ENCODE measurements at regions not wholly inside any gene's neighbourhood (a gene's known extent, or its start where the extent isn't known, plus 50 kb on each side); places are given as distances from the start of the nearest gene placed in this dataset.

GRCh38 chr2:228681979-228682378 is 500.5 kb upstream of the SPHKAP start:
- no peaks in the 10 kb centered on the region for H3K79me2 ChIP-seq (ENCODE audit: insufficient read depth, low read length)
- no peak overlapping the region for H3K4me2 ChIP-seq (replicated peaks; ENCODE audit: extremely low read depth, low read length, poor library complexity, severe bottlenecking)
- 18% methylated on average over 1 of the region's 1 CpG for WGBS (ENCODE audit: insufficient coverage)
- no peaks in the 10 kb centered on the region for H4K20me1 ChIP-seq (ENCODE audit: insufficient read depth, low read length)
- no peak overlapping the region for H2AFZ ChIP-seq (ENCODE audit: insufficient read depth, low read depth, low read length, poor library complexity, severe bottlenecking)
- no peaks in the 10 kb centered on the region for H3K9me3 ChIP-seq (replicated peaks in 1 of 2; ENCODE audit: control insufficient read depth in 1 of 2, insufficient read depth in 1 of 2, low read length in 2 of 2)
- H3K27ac Mint-ChIP-seq, result no peak overlapping the region
- H3K4me3 ChIP-seq (replicated peaks in 1 of 3; ENCODE audit: low read depth in 2 of 3, low read length in 3 of 3), result no peak overlapping the region
- H3K27me3 Mint-ChIP-seq (ENCODE audit: low read depth in 3 of 3), result peaks cover 0 to 2% (median 1%) of the 10 kb centered on the region in 3 donors
- H3K4me1 ChIP-seq (ENCODE audit: control insufficient read depth in 1 of 2, insufficient read depth in 2 of 2, low read length in 2 of 2), result no peaks in the 10 kb centered on the region
- H3K36me3 ChIP-seq (replicated peaks in 1 of 2; ENCODE audit: control insufficient read depth in 1 of 2, insufficient read depth in 2 of 2, low read length in 2 of 2), result no peaks in the 10 kb centered on the region
- intact Hi-C loops (cut with micrococcal nuclease), result no loop called here
- peaks cover 0 to 3% (median 0%) of the 10 kb centered on the region in 7 donors for H3K9me3 Mint-ChIP-seq
- H3K4me3 Mint-ChIP-seq, result no peak overlapping the region
- H3K9ac ChIP-seq (ENCODE audit: insufficient read depth, low read length, poor library complexity, severe bottlenecking), result no peak overlapping the region
- no peaks in the 10 kb centered on the region for H3K27me3 ChIP-seq (ENCODE audit: control insufficient read depth in 2 of 2, insufficient read depth in 2 of 2, low read length in 2 of 2)
- TF ChIP-seq CTCF (IDR thresholded peaks at IDR 0.05), result no peak
- no peaks in the 10 kb centered on the region for H3K36me3 Mint-ChIP-seq
- no peaks in the 10 kb centered on the region for H3K4me1 Mint-ChIP-seq
- H3K27ac ChIP-seq (ENCODE audit: low read depth in 1 of 2, low read length in 2 of 2), result no peak overlapping the region
- DNase-seq, result no peak

- intact Hi-C loops (cut with micrococcal nuclease), result no loop called here
- Histone ChIP-seq H3K9me3 (replicated peaks in 1 of 2; ENCODE audit: control insufficient read depth in 1 of 2, insufficient read depth in 1 of 2, low read length in 2 of 2) (no peaks in the 10 kb centered on the region), H3K4me3 (replicated peaks in 1 of 3; ENCODE audit: low read depth in 2 of 3, low read length in 3 of 3) (no peak overlapping the region), H3K27me3 (ENCODE audit: control insufficient read depth in 2 of 2, insufficient read depth in 2 of 2, low read length in 2 of 2) (no peaks in the 10 kb centered on the region), H3K9ac (ENCODE audit: insufficient read depth, low read length, poor library complexity, severe bottlenecking) (no peak overlapping the region), H3K36me3 (replicated peaks in 1 of 2; ENCODE audit: control insufficient read depth in 1 of 2, insufficient read depth in 2 of 2, low read length in 2 of 2) (no peaks in the 10 kb centered on the region), H4K20me1 (ENCODE audit: insufficient read depth, low read length) (no peaks in the 10 kb centered on the region), H3K4me2 (replicated peaks; ENCODE audit: extremely low read depth, low read length, poor library complexity, severe bottlenecking) (no peak overlapping the region), H2AFZ (ENCODE audit: insufficient read depth, low read depth, low read length, poor library complexity, severe bottlenecking) (no peak overlapping the region), H3K4me1 (ENCODE audit: control insufficient read depth in 1 of 2, insufficient read depth in 2 of 2, low read length in 2 of 2) (no peaks in the 10 kb centered on the region), H3K79me2 (ENCODE audit: insufficient read depth, low read length) (no peaks in the 10 kb centered on the region), H3K27ac (ENCODE audit: low read depth in 1 of 2, low read length in 2 of 2) (no peak overlapping the region)
- 6% methylated on average over 4 of the region's 5 CpGs for WGBS (ENCODE audit: insufficient coverage)
- Mint-ChIP-seq H3K9me3 (peaks cover 0 to 3% (median 0%) of the 10 kb centered on the region in 7 donors), H3K4me1 (no peaks in the 10 kb centered on the region), H3K27me3 (ENCODE audit: low read depth in 3 of 3) (peaks cover 0 to 1% (median 0%) of the 10 kb centered on the region in 3 donors), H3K27ac (no peak overlapping the region), H3K4me3 (no peak overlapping the region), H3K36me3 (no peaks in the 10 kb centered on the region)
- TF ChIP-seq CTCF (IDR thresholded peaks at IDR 0.05), result no peak
- no peak for DNase-seq
Measured at GRCh38 chr2:228681426-228681825, 499.9 kb upstream of the SPHKAP start.

Measured in CD14-positive monocyte (primary cell).